ENCODE measurements at regions not wholly inside any gene's neighbourhood (a gene's known extent, or its start where the extent isn't known, plus 50 kb on each side); places are given as distances from the start of the nearest gene placed in this dataset.

- TF ChIP-seq CTCF (IDR thresholded peaks at IDR 0.05 in 2 of 3, conservative IDR thresholded peaks at IDR 0.05 in 1 of 3; ENCODE audit: borderline replicate concordance in 1 of 3, insufficient read depth in 1 of 3, low read depth in 2 of 3, low read length in 2 of 3) (no peak), ZFX (IDR thresholded peaks at IDR 0.05) (no peak), MAX (IDR thresholded peaks at IDR 0.05) (no peak), POLR2A (IDR thresholded peaks at IDR 0.05; ENCODE audit: borderline replicate concordance, extremely low read depth, insufficient read depth, insufficient read length) (no peak), EZH2 (IDR thresholded peaks at IDR 0.05) (no peak), CBX3 (IDR thresholded peaks at IDR 0.05; ENCODE audit: low read depth) (no peak), JUND (IDR thresholded peaks at IDR 0.05) (no peak), RAD21 (IDR thresholded peaks at IDR 0.05; ENCODE audit: low read depth) (no peak), EZH2phosphoT487 (IDR thresholded peaks at IDR 0.05; ENCODE audit: borderline replicate concordance) (no peak), ZNF274 (IDR thresholded peaks at IDR 0.05; ENCODE audit: low read depth, low read length) (no peak), ATF3 (IDR thresholded peaks at IDR 0.05) (no peak), TCF7L2 (IDR thresholded peaks at IDR 0.05; ENCODE audit: borderline replicate concordance, extremely low read depth, insufficient read depth, insufficient read length) (no peak), SIN3A (IDR thresholded peaks at IDR 0.05; ENCODE audit: low read depth) (no peak), SRF (IDR thresholded peaks at IDR 0.05; ENCODE audit: low read depth) (no peak)
These were observed 215.8 kb upstream of the PBX1 start for GRCh38 chr1:164343189-164343588.

All from HCT116 (cell line).